Muscle layer of duodenum (tissue), 2 donors: ENCODE measurements at regions not wholly inside any gene's neighbourhood (a gene's known extent, or its start where the extent isn't known, plus 50 kb on each side); places are given as distances from the start of the nearest gene placed in this dataset.
"Not testable (repeated sequence)": the region's sequence is repeated elsewhere in the genome, so short reads cannot be mapped to it uniquely, and the experiment has no call there.

Source experiments
- H3K27ac ChIP-seq: one replicate; pipeline ENCODE4 v1.7.0; 2013; ENCODE audit warnings: mild to moderate bottlenecking, low read length
- H3K27me3 ChIP-seq: one replicate; pipeline ENCODE4 v1.7.0; 2013; ENCODE audit warnings: low read depth, mild to moderate bottlenecking, control low read depth, low read length
- H3K36me3 ChIP-seq, 2 donors: one replicate each; pipeline ENCODE4 v1.7.0; 2013; ENCODE audit warnings: low read length in 2 of 2, control low read depth in 1 of 2, mild to moderate bottlenecking in 1 of 2; ENCODE audit not compliant: insufficient read depth in 2 of 2, control insufficient read depth in 1 of 2
- H3K4me1 ChIP-seq, 2 donors: one replicate each; pipeline ENCODE4 v1.7.0; 2013; ENCODE audit warnings: low read length in 2 of 2, mild to moderate bottlenecking in 2 of 2, control low read depth in 1 of 2, moderate library complexity in 1 of 2; ENCODE audit not compliant: insufficient read depth in 2 of 2, control insufficient read depth in 1 of 2
- H3K4me3 ChIP-seq, 2 donors: one replicate each; pipeline ENCODE4 v1.7.0; 2013; ENCODE audit warnings: low read length in 2 of 2, low read depth in 1 of 2, mild to moderate bottlenecking in 1 of 2
- H3K9me3 ChIP-seq, 2 donors: one replicate each; pipeline ENCODE4 v1.7.0; 2013; ENCODE audit warnings: low read length in 2 of 2, control low read depth in 1 of 2, mild to moderate bottlenecking in 1 of 2; ENCODE audit not compliant: control insufficient read depth in 1 of 2
- donor health status: healthy.

- H3K27me3 ChIP-seq, result no peaks in the 10 kb centered on the region
- H3K9me3 ChIP-seq, result peaks cover 0 to 2% of the 10 kb centered on the region in 2 donors
- H3K4me3 ChIP-seq, result no peak overlapping the region
- H3K27ac ChIP-seq, result no peak overlapping the region
- H3K4me1 ChIP-seq, result peaks cover 0 to 4% of the 10 kb centered on the region in 2 donors
- no peaks in the 10 kb centered on the region for H3K36me3 ChIP-seq
These were observed 753.3 kb downstream of the SLC6A15 start for GRCh38 chr12:84159260-84159659.

DNA sequence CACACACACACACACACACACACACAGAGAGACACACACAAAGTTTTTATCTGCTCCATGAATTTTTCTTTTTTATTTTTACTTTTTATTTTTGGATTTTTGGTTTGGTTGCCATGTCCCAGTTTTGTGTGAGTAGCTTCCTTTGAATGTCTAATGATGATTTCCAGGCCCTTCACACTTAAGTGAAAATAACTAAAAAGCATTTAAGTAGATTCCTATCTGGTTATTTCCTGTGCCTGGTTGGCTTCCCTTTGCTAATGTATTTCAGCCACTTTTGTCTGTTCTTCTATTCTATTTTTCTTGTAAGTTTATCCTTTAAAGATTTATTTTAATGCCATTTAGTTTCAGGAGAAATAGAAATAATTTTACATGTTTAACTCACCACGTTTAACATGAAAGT lies 755.4 kb downstream of the SLC6A15 start:
- H3K4me1 ChIP-seq, result peaks cover 0 to 4% of the 10 kb centered on the region in 2 donors
- H3K9me3 ChIP-seq, result peaks cover 0 to 2% of the 10 kb centered on the region in 2 donors
- H3K4me3 ChIP-seq, result no peak overlapping the region
- H3K27me3 ChIP-seq, result no peaks in the 10 kb centered on the region
- H3K27ac ChIP-seq, result no peak overlapping the region
- H3K36me3 ChIP-seq, result no peaks in the 10 kb centered on the region

- not testable (repeated sequence) for H3K4me3 ChIP-seq, H3K4me1 ChIP-seq, H3K27ac ChIP-seq, H3K36me3 ChIP-seq, H3K27me3 ChIP-seq, H3K9me3 ChIP-seq
These were observed 757.3 kb downstream of the SLC6A15 start for GRCh38 chr12:84154991-84155930.

DNA sequence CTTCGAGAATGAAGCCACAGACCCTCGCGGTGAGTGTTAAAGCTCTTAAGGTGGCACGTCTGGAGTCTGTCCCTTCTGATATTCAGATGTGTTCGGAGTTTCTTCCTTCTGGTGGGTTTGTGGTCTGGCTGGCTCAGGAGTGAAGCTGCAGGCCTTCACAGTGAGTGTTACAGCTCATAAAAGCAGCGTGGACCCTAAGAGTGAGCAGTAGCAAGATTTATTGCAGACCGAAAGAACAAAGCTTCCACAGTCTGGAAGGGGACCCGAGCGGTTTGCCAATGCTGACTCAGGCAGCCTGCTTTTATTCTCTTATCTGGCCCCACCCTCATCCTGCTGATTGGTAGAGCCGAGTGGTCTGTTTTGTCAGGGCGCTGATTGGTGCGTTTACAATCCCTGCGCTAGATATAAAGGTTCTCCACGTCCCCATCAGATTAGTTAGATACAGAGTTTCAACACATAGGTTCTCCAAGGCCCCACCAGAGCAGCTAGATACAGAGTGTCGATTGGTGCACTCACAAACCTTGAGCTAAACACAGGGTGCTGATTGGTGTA lies 758.1 kb downstream of the SLC6A15 start:
- H3K9me3 ChIP-seq, H3K4me3 ChIP-seq, H3K27me3 ChIP-seq, H3K4me1 ChIP-seq, H3K27ac ChIP-seq, H3K36me3 ChIP-seq: not testable (repeated sequence)

DNA sequence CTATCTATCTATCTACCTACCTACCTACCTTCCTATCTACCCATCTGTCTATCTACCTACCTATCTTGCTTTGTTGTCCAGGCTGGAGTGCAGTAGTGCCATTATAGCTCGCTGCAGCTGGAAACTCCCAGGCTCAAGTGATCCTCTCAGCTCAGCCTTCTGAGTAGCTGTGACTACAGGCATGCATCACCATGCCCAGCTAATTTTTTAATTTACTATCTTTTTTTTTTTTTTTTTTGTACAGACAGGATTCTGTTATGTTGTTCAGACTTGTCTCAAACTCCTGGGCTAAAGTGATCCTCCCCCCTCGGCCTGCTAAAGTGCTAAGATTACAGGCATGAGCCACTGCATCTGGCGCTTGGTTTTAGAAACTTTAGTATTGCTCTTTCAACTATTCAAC lies 762.4 kb downstream of the SLC6A15 start:
- Histone ChIP-seq H3K27me3 (no peaks in the 10 kb centered on the region), H3K4me1 (no peaks in the 10 kb centered on the region), H3K4me3 (no peak overlapping the region), H3K9me3 (peaks cover 0 to 7% of the 10 kb centered on the region in 2 donors), H3K27ac (no peak overlapping the region), H3K36me3 (no peaks in the 10 kb centered on the region)

DNA sequence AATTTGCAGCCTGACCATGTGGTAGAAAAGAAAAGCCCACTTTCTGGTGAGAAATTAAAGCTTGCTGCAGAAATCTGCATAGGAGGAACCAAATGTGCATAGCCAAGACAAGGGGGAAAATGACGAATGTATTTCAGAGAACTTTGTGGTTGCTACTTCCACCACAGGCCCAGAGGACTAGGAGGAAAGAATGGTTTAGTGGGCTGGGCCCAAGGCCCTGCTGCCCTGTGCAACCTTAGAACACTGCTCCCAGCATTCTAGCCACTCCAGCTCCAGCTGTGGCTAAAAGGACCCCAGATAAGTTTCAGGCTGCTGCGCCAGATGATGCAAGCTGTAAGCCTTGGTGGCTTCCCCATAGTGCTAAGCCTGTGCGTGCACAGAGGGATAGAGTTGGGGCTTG lies 764.3 kb downstream of the SLC6A15 start:
- H3K4me3 ChIP-seq, result no peak overlapping the region
- H3K4me1 ChIP-seq, result no peaks in the 10 kb centered on the region
- no peaks in the 10 kb centered on the region for H3K27me3 ChIP-seq
- peaks cover 0 to 5% of the 10 kb centered on the region in 2 donors for H3K9me3 ChIP-seq
- H3K27ac ChIP-seq, result no peak overlapping the region
- H3K36me3 ChIP-seq, result no peaks in the 10 kb centered on the region

GRCh38 chr12:84136862-84137367 lies 775.7 kb downstream of the SLC6A15 start:
- Histone ChIP-seq H3K27me3 (no peaks in the 10 kb centered on the region), H3K4me3 (no peak overlapping the region), H3K9me3 (no peaks in the 10 kb centered on the region)

GRCh38 chr12:84135586-84136279 lies 776.9 kb downstream of the SLC6A15 start:
- Histone ChIP-seq H3K27me3 (no peaks in the 10 kb centered on the region), H3K4me1 (no peaks in the 10 kb centered on the region), H3K36me3 (no peaks in the 10 kb centered on the region), H3K27ac (no peak overlapping the region), H3K4me3 (no peak overlapping the region), H3K9me3 (no peaks in the 10 kb centered on the region)

More at GRCh38 chr12:84136862-84137367, 775.7 kb downstream of the SLC6A15 start:
- H3K27ac ChIP-seq, result no peak overlapping the region
- no peaks in the 10 kb centered on the region for H3K4me1 ChIP-seq
- no peaks in the 10 kb centered on the region for H3K36me3 ChIP-seq

- H3K27me3 ChIP-seq, result no peaks in the 10 kb centered on the region
- no peak overlapping the region for H3K27ac ChIP-seq
- H3K9me3 ChIP-seq, result no peaks in the 10 kb centered on the region
- no peak overlapping the region for H3K4me3 ChIP-seq
- H3K36me3 ChIP-seq, result no peaks in the 10 kb centered on the region
- no peaks in the 10 kb centered on the region for H3K4me1 ChIP-seq
These were observed 777.7 kb downstream of the SLC6A15 start for GRCh38 chr12:84134797-84135366.

DNA sequence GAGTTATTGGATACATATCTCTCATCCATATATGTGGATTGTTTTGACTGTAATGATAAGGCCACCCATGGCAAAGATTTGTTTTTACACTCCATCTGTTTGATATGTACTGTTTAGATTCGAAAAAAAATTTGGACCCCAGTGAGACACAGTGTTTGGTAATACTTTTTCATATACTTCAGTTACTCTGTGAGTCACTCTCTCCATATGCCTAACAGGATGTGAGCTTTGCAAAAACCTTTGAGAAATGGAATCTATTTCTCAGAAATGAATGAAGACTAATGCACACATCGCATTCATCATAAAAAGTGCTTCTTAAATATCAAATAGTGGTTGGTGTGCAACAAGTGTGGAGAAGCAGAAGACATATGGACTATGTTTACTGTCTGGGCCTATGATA lies 781.5 kb downstream of the SLC6A15 start:
- no peaks in the 10 kb centered on the region for H3K27me3 ChIP-seq
- H3K36me3 ChIP-seq, result no peaks in the 10 kb centered on the region
- no peaks in the 10 kb centered on the region for H3K4me1 ChIP-seq
- no peaks in the 10 kb centered on the region for H3K9me3 ChIP-seq
- H3K4me3 ChIP-seq, result no peak overlapping the region
- no peak overlapping the region for H3K27ac ChIP-seq
